ENCODE measurements at regions not wholly inside any gene's neighbourhood (a gene's known extent, or its start where the extent isn't known, plus 50 kb on each side); places are given as distances from the start of the nearest gene placed in this dataset.

- TF ChIP-seq, protein P1, sequence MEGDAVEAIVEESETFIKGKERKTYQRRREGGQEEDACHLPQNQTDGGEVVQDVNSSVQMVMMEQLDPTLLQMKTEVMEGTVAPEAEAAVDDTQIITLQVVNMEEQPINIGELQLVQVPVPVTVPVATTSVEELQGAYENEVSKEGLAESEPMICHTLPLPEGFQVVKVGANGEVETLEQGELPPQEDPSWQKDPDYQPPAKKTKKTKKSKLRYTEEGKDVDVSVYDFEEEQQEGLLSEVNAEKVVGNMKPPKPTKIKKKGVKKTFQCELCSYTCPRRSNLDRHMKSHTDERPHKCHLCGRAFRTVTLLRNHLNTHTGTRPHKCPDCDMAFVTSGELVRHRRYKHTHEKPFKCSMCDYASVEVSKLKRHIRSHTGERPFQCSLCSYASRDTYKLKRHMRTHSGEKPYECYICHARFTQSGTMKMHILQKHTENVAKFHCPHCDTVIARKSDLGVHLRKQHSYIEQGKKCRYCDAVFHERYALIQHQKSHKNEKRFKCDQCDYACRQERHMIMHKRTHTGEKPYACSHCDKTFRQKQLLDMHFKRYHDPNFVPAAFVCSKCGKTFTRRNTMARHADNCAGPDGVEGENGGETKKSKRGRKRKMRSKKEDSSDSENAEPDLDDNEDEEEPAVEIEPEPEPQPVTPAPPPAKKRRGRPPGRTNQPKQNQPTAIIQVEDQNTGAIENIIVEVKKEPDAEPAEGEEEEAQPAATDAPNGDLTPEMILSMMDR (IDR thresholded peaks at IDR 0.05; ENCODE audit: low read depth, low read length): no peak
- TF ChIP-seq POLR2A (IDR thresholded peaks at IDR 0.05; ENCODE audit: extremely low read depth, insufficient read length): no peak
- TF ChIP-seq MAX (IDR thresholded peaks at IDR 0.05; ENCODE audit: low read depth, low read length): no peak
Observed at GRCh38 chr6:85132091-85132490, 317.8 kb upstream of the NT5E start.
